Chondrocyte (in vitro differentiated cells): ENCODE measurements at regions not wholly inside any gene's neighbourhood (a gene's known extent, or its start where the extent isn't known, plus 50 kb on each side); places are given as distances from the start of the nearest gene placed in this dataset.

Experiments used
- DNase-seq: peaks from one replicate; pipeline ENCODE4 v3.0.0; 2021; ENCODE audit warnings: mixed read lengths, low spot score
- H3K27ac Mint-ChIP-seq: one replicate; pipeline ENCODE4 v1.8.0; 2021; ENCODE audit warnings: mild to moderate bottlenecking, moderate library complexity, mixed read lengths; ENCODE audit not compliant: unreplicated experiment
- H3K27me3 Mint-ChIP-seq: 2 replicates; pipeline ENCODE4 v1.8.0; 2021; ENCODE audit warnings: low read depth, mixed read lengths
- H3K36me3 Mint-ChIP-seq: 2 replicates; pipeline ENCODE4 v1.8.0; 2021; ENCODE audit warnings: low read depth, mixed read lengths
- H3K4me1 Mint-ChIP-seq: 2 replicates; pipeline ENCODE4 v1.8.0; 2021; ENCODE audit warnings: low read depth, mild to moderate bottlenecking, mixed read lengths
- H3K4me3 Mint-ChIP-seq: one replicate; pipeline ENCODE4 v1.8.0; 2021; ENCODE audit warnings: mild to moderate bottlenecking, moderate library complexity, mixed read lengths; ENCODE audit not compliant: unreplicated experiment
- H3K9me3 Mint-ChIP-seq: 2 replicates; pipeline ENCODE4 v1.8.0; 2021; ENCODE audit warnings: low read depth, mixed read lengths
- CTCF ChIP-seq: fragments of 200-600 bp; sonication (generic); IDR thresholded peaks from 2 replicates; pipeline ENCODE4 v1.5.0; 2021; ENCODE audit warnings: antibody characterized with exemption, mild to moderate bottlenecking, moderate library complexity

- no peaks in the 10 kb centered on the region for H3K9me3 Mint-ChIP-seq
- H3K27me3 Mint-ChIP-seq, result peaks cover 21% of the 10 kb centered on the region
- no peak for DNase-seq
- TF ChIP-seq CTCF, result no peak
- no peak overlapping the region for H3K4me3 Mint-ChIP-seq
- no peaks in the 10 kb centered on the region for H3K36me3 Mint-ChIP-seq
- H3K27ac Mint-ChIP-seq, result no peak overlapping the region
- H3K4me1 Mint-ChIP-seq, result no peaks in the 10 kb centered on the region
Observed at GRCh38 chr2:138183705-138184104, 219.4 kb downstream of the HNMT start.

GRCh38 chr2:138184428-138184827, 220.2 kb downstream of the HNMT start:
- DNase-seq, result no peak
- no peak overlapping the region for H3K4me3 Mint-ChIP-seq
- TF ChIP-seq CTCF, result no peak
- no peaks in the 10 kb centered on the region for H3K36me3 Mint-ChIP-seq
- H3K4me1 Mint-ChIP-seq, result no peaks in the 10 kb centered on the region
- H3K9me3 Mint-ChIP-seq, result no peaks in the 10 kb centered on the region
- peaks cover 21% of the 10 kb centered on the region for H3K27me3 Mint-ChIP-seq
- no peak overlapping the region for H3K27ac Mint-ChIP-seq

GRCh38 chr2:138185827-138186226, 221.6 kb downstream of the HNMT start:
- H3K27me3 Mint-ChIP-seq, result peaks cover 15% of the 10 kb centered on the region
- H3K27ac Mint-ChIP-seq, result no peak overlapping the region
- H3K36me3 Mint-ChIP-seq, result no peaks in the 10 kb centered on the region
- no peak for DNase-seq
- TF ChIP-seq CTCF, result no peak
- H3K4me1 Mint-ChIP-seq, result no peaks in the 10 kb centered on the region
- H3K9me3 Mint-ChIP-seq, result no peaks in the 10 kb centered on the region
- H3K4me3 Mint-ChIP-seq, result no peak overlapping the region

GRCh38 chr2:138187221-138187620, 222.9 kb downstream of the HNMT start:
- Mint-ChIP-seq H3K27ac (no peak overlapping the region), H3K4me3 (no peak overlapping the region), H3K9me3 (no peaks in the 10 kb centered on the region), H3K36me3 (no peaks in the 10 kb centered on the region), H3K4me1 (no peaks in the 10 kb centered on the region), H3K27me3 (peaks cover 16% of the 10 kb centered on the region)
- TF ChIP-seq CTCF, result no peak
- no peak for DNase-seq

- Mint-ChIP-seq H3K27ac (no peak overlapping the region), H3K4me3 (no peak overlapping the region), H3K9me3 (no peaks in the 10 kb centered on the region), H3K27me3 (peaks cover 24% of the 10 kb centered on the region), H3K4me1 (no peaks in the 10 kb centered on the region), H3K36me3 (no peaks in the 10 kb centered on the region)
- DNase-seq, result no peak
- no peak for TF ChIP-seq CTCF
Observed at GRCh38 chr2:138190999-138191398, 226.7 kb downstream of the HNMT start.
